KMS-11 (cell line): ENCODE measurements at regions not wholly inside any gene's neighbourhood (a gene's known extent, or its start where the extent isn't known, plus 50 kb on each side); places are given as distances from the start of the nearest gene placed in this dataset.

Experiments used
- H2AFZ ChIP-seq: fragments of 200-600 bp; sonication (generic); 2 replicates; pipeline ENCODE4 v1.6.1; 2016; ENCODE audit warnings: antibody characterized with exemption, mixed run types, low read depth
- H3K27ac ChIP-seq: fragments of 200-600 bp; sonication (generic); 2 replicates; pipeline ENCODE4 v1.6.1; 2016; ENCODE audit warnings: mild to moderate bottlenecking, mixed run types
- H3K27me3 ChIP-seq: fragments of 200-600 bp; sonication (generic); 2 replicates; pipeline ENCODE4 v1.6.1; 2017; ENCODE audit warnings: mild to moderate bottlenecking, low read depth, mixed run types, moderate library complexity; ENCODE audit not compliant: insufficient read depth
- H3K36me3 ChIP-seq: fragments of 200-600 bp; sonication (generic); 2 replicates; pipeline ENCODE4 v1.6.1; 2017; ENCODE audit warnings: mild to moderate bottlenecking, mixed run types; ENCODE audit not compliant: insufficient read depth
- H3K4me1 ChIP-seq: fragments of 200-600 bp; sonication (generic); 2 replicates; pipeline ENCODE4 v1.6.1; 2016; ENCODE audit warnings: mild to moderate bottlenecking, low read depth, mixed run types; ENCODE audit not compliant: poor library complexity, severe bottlenecking
- H3K4me2 ChIP-seq: fragments of 200-600 bp; sonication (generic); 2 replicates; pipeline ENCODE4 v1.7.0; 2016; ENCODE audit warnings: mild to moderate bottlenecking, mixed run types
- H3K4me3 ChIP-seq: fragments of 200-600 bp; sonication (generic); IDR thresholded peaks from 2 replicates; pipeline ENCODE4 v1.6.1; 2017; ENCODE audit warnings: low read depth, low read length, mixed read lengths; ENCODE audit not compliant: insufficient read depth
- H3K79me2 ChIP-seq: fragments of 200-600 bp; sonication (generic); 2 replicates; pipeline ENCODE4 v1.6.1; 2016; ENCODE audit warnings: low read depth, mixed run types; ENCODE audit not compliant: insufficient read depth
- H3K9ac ChIP-seq: fragments of 200-600 bp; sonication (generic); 2 replicates; pipeline ENCODE4 v1.6.1; 2016; ENCODE audit warnings: mild to moderate bottlenecking, mixed run types
- H4K20me1 ChIP-seq: fragments of 200-600 bp; sonication (generic); 2 replicates; pipeline ENCODE4 v1.6.1; 2016; ENCODE audit warnings: mild to moderate bottlenecking, mixed run types; ENCODE audit not compliant: insufficient read depth
- TF ChIP-seq, protein P1 (sequence below): fragments of 200-600 bp; sonication (generic); conservative IDR thresholded peaks from 2 replicates; pipeline ENCODE4 v1.6.1; 2017; ENCODE audit warnings: low read depth, mild to moderate bottlenecking, antibody characterized with exemption, low read length, moderate library complexity, mixed read lengths

DNA sequence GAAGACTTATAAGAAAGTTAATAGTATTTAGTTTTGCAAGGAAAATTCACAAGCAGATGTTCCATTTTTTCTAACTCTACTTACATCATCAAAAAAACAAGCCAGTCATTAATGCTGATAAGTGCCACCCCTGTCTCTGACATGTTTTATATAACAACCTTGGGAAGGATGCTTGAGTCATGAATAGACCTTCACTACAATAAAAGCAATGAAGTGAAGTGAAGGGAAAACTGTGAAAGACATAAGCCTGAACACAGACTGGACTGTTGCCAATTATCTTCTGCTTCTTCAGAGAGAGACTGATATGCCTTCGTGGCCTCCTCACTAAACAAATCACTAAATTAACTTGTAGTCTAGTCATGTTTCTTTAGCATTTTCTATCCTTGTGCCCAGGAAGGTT lies 353.2 kb downstream of the PDHA2 start:
- no peaks in the 10 kb centered on the region for H3K79me2 ChIP-seq
- H3K36me3 ChIP-seq = no peaks in the 10 kb centered on the region
- H3K27me3 ChIP-seq = no peaks in the 10 kb centered on the region
- no peak overlapping the region for H3K4me3 ChIP-seq
- H4K20me1 ChIP-seq = no peaks in the 10 kb centered on the region
- no peak overlapping the region for H3K4me2 ChIP-seq
- TF ChIP-seq, protein P1, sequence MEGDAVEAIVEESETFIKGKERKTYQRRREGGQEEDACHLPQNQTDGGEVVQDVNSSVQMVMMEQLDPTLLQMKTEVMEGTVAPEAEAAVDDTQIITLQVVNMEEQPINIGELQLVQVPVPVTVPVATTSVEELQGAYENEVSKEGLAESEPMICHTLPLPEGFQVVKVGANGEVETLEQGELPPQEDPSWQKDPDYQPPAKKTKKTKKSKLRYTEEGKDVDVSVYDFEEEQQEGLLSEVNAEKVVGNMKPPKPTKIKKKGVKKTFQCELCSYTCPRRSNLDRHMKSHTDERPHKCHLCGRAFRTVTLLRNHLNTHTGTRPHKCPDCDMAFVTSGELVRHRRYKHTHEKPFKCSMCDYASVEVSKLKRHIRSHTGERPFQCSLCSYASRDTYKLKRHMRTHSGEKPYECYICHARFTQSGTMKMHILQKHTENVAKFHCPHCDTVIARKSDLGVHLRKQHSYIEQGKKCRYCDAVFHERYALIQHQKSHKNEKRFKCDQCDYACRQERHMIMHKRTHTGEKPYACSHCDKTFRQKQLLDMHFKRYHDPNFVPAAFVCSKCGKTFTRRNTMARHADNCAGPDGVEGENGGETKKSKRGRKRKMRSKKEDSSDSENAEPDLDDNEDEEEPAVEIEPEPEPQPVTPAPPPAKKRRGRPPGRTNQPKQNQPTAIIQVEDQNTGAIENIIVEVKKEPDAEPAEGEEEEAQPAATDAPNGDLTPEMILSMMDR = no peak
- no peaks in the 10 kb centered on the region for H3K4me1 ChIP-seq
- H3K9ac ChIP-seq = no peak overlapping the region
- H2AFZ ChIP-seq = no peak overlapping the region
- H3K27ac ChIP-seq = no peak overlapping the region

DNA sequence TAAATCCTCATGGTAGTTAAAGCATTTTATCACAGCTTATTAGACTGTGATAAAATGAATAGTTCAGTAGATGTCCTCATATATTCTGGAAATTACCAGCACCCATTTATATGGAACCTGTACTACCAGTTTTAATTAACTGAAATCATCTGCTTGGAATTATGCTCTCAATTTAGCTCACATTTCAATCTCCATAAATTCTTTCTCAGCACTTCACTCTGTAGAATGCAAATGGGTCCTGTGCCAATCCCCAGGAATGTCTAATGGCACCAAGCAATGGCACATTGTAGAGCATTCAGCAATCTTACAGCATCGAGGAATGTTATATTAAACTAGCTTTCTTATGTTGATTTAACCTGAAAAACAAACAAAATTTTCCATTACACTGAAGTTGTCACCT lies 355.1 kb downstream of the PDHA2 start:
- H3K4me2 ChIP-seq = no peak overlapping the region
- TF ChIP-seq, protein P1 = no peak
- no peak overlapping the region for H3K4me3 ChIP-seq
- no peaks in the 10 kb centered on the region for H3K36me3 ChIP-seq
- no peak overlapping the region for H3K9ac ChIP-seq
- no peaks in the 10 kb centered on the region for H3K4me1 ChIP-seq
- H3K27me3 ChIP-seq = no peaks in the 10 kb centered on the region
- no peak overlapping the region for H3K27ac ChIP-seq
- H2AFZ ChIP-seq = no peak overlapping the region
- no peaks in the 10 kb centered on the region for H3K79me2 ChIP-seq
- H4K20me1 ChIP-seq = no peaks in the 10 kb centered on the region

DNA sequence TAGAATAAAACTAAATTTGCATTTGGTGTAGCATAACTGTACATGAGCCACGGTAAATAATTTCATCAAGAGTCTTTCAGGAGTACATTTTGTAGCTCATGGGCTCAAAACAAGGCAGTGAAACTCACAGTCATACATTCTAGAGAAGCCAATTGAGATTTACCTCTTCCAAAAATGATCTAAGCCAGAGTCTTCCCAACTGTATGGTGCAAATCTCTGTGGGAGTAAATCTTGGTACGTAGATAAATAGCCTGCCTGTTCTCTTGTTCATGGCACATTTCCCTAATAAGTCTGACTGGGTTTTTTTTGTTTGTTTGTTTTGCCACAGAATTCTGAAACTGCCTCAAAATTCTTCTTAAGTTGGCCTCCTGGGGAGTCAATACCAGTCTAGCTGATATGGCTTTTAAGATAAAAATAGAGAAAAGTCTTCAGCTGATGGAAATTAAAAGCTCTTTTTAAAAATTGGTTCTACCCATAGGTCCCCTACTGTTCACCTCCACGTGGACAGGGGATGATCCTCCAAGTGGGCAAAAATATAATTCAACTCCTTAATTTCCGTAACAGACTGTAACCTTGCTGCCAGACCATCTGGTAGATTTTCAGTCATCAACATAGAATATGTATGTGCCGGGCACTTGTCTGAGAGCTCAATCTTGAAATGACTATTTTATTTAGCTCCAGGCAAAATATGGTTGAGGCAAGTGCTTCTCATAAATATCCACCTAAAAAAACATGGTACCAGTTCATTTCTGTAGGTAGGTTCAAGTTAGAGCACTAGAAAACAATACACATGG lies 365.4 kb downstream of the PDHA2 start:
- H2AFZ ChIP-seq = no peak overlapping the region
- TF ChIP-seq, protein P1 = no peak
- H3K4me3 ChIP-seq = no peak overlapping the region

DNA sequence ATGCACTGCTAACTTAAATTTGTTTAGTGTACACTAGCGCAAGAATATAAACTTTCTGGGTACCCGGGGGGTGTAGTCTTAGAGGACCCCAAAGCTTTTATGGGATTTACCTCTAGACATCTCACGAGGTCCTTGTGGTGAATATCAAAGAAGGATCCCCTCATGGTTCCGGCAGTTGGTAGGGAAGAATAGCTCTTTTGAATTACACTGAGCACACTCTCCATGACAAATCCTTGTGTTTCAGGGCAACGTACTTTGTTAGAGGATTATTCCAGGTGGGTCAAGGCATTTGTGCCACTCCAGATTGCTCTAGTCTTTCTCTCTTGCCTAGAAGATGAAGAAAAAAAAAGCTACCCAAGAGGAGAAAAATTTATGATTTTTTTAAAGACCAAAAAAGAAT lies 387.6 kb downstream of the PDHA2 start:
- Histone ChIP-seq H3K4me3 (no peak overlapping the region), H3K9ac (no peak overlapping the region), H3K4me1 (no peaks in the 10 kb centered on the region), H3K27ac (no peak overlapping the region), H3K36me3 (no peaks in the 10 kb centered on the region), H3K27me3 (no peaks in the 10 kb centered on the region; the same call in 1 of the 2 replicates), H2AFZ (no peak overlapping the region), H3K79me2 (no peaks in the 10 kb centered on the region), H4K20me1 (no peaks in the 10 kb centered on the region), H3K4me2 (no peak overlapping the region)
- TF ChIP-seq, protein P1 = no peak

More for the DNA sequence above, 365.4 kb downstream of the PDHA2 start:
- H3K9ac ChIP-seq = no peak overlapping the region
- H3K27ac ChIP-seq = no peak overlapping the region
- no peak overlapping the region for H3K4me2 ChIP-seq
- no peaks in the 10 kb centered on the region for H3K4me1 ChIP-seq
- H3K79me2 ChIP-seq = no peaks in the 10 kb centered on the region
- no peaks in the 10 kb centered on the region for H3K36me3 ChIP-seq
- no peaks in the 10 kb centered on the region for H4K20me1 ChIP-seq
- no peaks in the 10 kb centered on the region for H3K27me3 ChIP-seq
